Nephron progenitor cell (in vitro differentiated cells): ENCODE measurements at regions not wholly inside any gene's neighbourhood (a gene's known extent, or its start where the extent isn't known, plus 50 kb on each side); places are given as distances from the start of the nearest gene placed in this dataset.

Experiments
- DNase-seq: peaks from one replicate; pipeline ENCODE4 v3.0.0; 2021
- H3K27ac Mint-ChIP-seq: 2 replicates; pipeline ENCODE4 v1.8.0; 2021; ENCODE audit warnings: mild to moderate bottlenecking, moderate library complexity, mixed read lengths
- H3K27me3 Mint-ChIP-seq: 2 replicates; pipeline ENCODE4 v1.8.0; 2021; ENCODE audit warnings: mild to moderate bottlenecking, low read depth, mixed read lengths; ENCODE audit not compliant: poor library complexity
- H3K36me3 Mint-ChIP-seq: 2 replicates; pipeline ENCODE4 v1.8.0; 2021; ENCODE audit warnings: low read depth, mixed read lengths
- H3K4me1 Mint-ChIP-seq: 2 replicates; pipeline ENCODE4 v1.8.0; 2021; ENCODE audit warnings: mixed read lengths
- H3K4me3 Mint-ChIP-seq: 2 replicates; pipeline ENCODE4 v1.8.0; 2021; ENCODE audit warnings: mild to moderate bottlenecking, moderate library complexity, mixed read lengths
- H3K9me3 Mint-ChIP-seq: 2 replicates; pipeline ENCODE4 v1.8.0; 2021; ENCODE audit warnings: mild to moderate bottlenecking, moderate library complexity, mixed read lengths
- CTCF ChIP-seq: fragments of 200-600 bp; sonication (generic); IDR thresholded peaks from 2 replicates; pipeline ENCODE4 v1.5.0; 2021; ENCODE audit warnings: antibody characterized with exemption

GRCh38 chr1:225707824-225708223, 54.9 kb upstream of the ENAH start:
- Mint-ChIP-seq H3K4me3 (no peak overlapping the region), H3K4me1 (peaks cover 13% of the 10 kb centered on the region), H3K27me3 (no peaks in the 10 kb centered on the region), H3K36me3 (no peaks in the 10 kb centered on the region), H3K9me3 (no peaks in the 10 kb centered on the region), H3K27ac (no peak overlapping the region)
- DNase-seq: peak; percentile 12
- TF ChIP-seq CTCF: no peak

GRCh38 chr1:225709101-225709500, 56.2 kb upstream of the ENAH start:
- no peak overlapping the region for H3K27ac Mint-ChIP-seq
- no peak for DNase-seq
- H3K27me3 Mint-ChIP-seq: no peaks in the 10 kb centered on the region
- TF ChIP-seq CTCF: no peak
- H3K4me1 Mint-ChIP-seq: peaks cover 13% of the 10 kb centered on the region
- no peaks in the 10 kb centered on the region for H3K36me3 Mint-ChIP-seq
- no peaks in the 10 kb centered on the region for H3K9me3 Mint-ChIP-seq
- H3K4me3 Mint-ChIP-seq: peak overlapping the region; percentile 19

GRCh38 chr1:225710804-225711203, 57.9 kb upstream of the ENAH start:
- no peak for TF ChIP-seq CTCF
- no peak overlapping the region for H3K4me3 Mint-ChIP-seq
- no peaks in the 10 kb centered on the region for H3K9me3 Mint-ChIP-seq
- no peak for DNase-seq
- peaks cover 9% of the 10 kb centered on the region for H3K4me1 Mint-ChIP-seq
- H3K36me3 Mint-ChIP-seq: no peaks in the 10 kb centered on the region
- no peaks in the 10 kb centered on the region for H3K27me3 Mint-ChIP-seq
- H3K27ac Mint-ChIP-seq: no peak overlapping the region

- Mint-ChIP-seq H3K4me1 (peaks cover 9% of the 10 kb centered on the region), H3K4me3 (no peak overlapping the region), H3K36me3 (no peaks in the 10 kb centered on the region), H3K27me3 (no peaks in the 10 kb centered on the region), H3K9me3 (no peaks in the 10 kb centered on the region), H3K27ac (no peak overlapping the region)
- no peak for DNase-seq
- TF ChIP-seq CTCF: no peak
Observed at GRCh38 chr1:225711236-225711937, 58.5 kb upstream of the ENAH start.

- TF ChIP-seq CTCF: no peak
- Mint-ChIP-seq H3K9me3 (no peaks in the 10 kb centered on the region), H3K4me3 (no peak overlapping the region), H3K27ac (no peak overlapping the region), H3K4me1 (peaks cover 9% of the 10 kb centered on the region), H3K27me3 (no peaks in the 10 kb centered on the region), H3K36me3 (no peaks in the 10 kb centered on the region)
- DNase-seq: no peak
Observed at GRCh38 chr1:225712391-225712790, 59.5 kb upstream of the ENAH start.

GRCh38 chr1:225713281-225713680, 60.4 kb upstream of the ENAH start:
- DNase-seq: no peak
- Mint-ChIP-seq H3K9me3 (no peaks in the 10 kb centered on the region), H3K27me3 (no peaks in the 10 kb centered on the region), H3K36me3 (no peaks in the 10 kb centered on the region), H3K4me3 (no peak overlapping the region), H3K4me1 (peaks cover 9% of the 10 kb centered on the region), H3K27ac (no peak overlapping the region)
- no peak for TF ChIP-seq CTCF
